ENCODE measurements at regions not wholly inside any gene's neighbourhood (a gene's known extent, or its start where the extent isn't known, plus 50 kb on each side); places are given as distances from the start of the nearest gene placed in this dataset.

DNA sequence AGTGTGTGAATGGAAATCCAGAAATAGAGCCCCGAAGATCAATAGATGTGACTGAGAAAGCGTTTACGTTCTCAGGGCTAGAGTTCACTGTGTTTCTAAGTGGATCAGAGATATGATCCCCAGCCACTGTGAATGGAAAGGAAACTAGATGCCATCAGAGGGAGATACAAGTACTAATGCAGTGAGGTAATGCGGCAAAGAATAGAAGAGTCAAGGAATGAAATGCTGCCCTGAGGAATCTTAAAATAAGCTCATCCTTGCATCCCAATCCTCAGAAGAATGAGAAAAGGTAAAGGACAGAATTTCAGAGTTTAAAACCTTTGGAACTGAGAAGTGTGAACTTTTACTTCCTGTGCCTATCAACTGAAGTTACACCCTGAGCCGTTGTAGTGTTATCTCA is 165.5 kb upstream of the ESRRG start:
- Histone ChIP-seq H3K27ac (ENCODE audit: low read length) (no peak overlapping the region), H3K36me3 (ENCODE audit: control insufficient read depth in 2 of 2, insufficient read depth in 2 of 2, low read length in 2 of 2) (no peaks in the 10 kb centered on the region), H3K27me3 (ENCODE audit: control insufficient read depth in 1 of 2, insufficient read depth in 2 of 2, low read length in 2 of 2) (no peaks in the 10 kb centered on the region), H3K4me3 (ENCODE audit: low read length in 2 of 2) (no peak overlapping the region), H3K4me1 (ENCODE audit: control insufficient read depth, insufficient read depth, low read length) (no peaks in the 10 kb centered on the region), H3K9me3 (ENCODE audit: control insufficient read depth in 2 of 2, low read length in 2 of 2) (no peaks in the 10 kb centered on the region), H3K9ac (ENCODE audit: low read length in 2 of 2) (no peak overlapping the region)

DNA sequence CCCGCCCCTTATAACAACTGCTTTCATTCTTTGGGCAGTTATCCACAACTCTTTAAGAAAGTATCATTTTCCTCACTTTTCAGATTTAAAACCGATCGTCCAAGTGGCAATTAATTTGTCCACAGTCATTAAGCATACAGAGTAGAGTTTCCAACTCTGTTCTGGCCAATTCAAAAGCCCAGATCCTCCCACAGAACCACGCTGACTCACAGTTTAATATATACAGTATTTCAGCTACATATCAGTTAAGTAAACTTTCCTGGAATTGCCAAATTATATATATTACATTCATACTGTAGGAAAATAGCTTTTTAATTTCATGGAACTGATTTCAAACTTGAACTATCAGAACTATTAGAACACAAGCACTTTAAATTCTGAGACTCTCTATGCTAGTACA is 163.8 kb upstream of the ESRRG start:
- H3K9me3 ChIP-seq (ENCODE audit: control insufficient read depth in 2 of 2, low read length in 2 of 2), result no peaks in the 10 kb centered on the region
- H3K36me3 ChIP-seq (ENCODE audit: control insufficient read depth in 2 of 2, insufficient read depth in 2 of 2, low read length in 2 of 2), result no peaks in the 10 kb centered on the region
- H3K9ac ChIP-seq (ENCODE audit: low read length in 2 of 2), result no peak overlapping the region
- H3K4me1 ChIP-seq (ENCODE audit: control insufficient read depth, insufficient read depth, low read length), result no peaks in the 10 kb centered on the region
- H3K27me3 ChIP-seq (ENCODE audit: control insufficient read depth in 1 of 2, insufficient read depth in 2 of 2, low read length in 2 of 2), result no peaks in the 10 kb centered on the region
- no peak overlapping the region for H3K27ac ChIP-seq (ENCODE audit: low read length)
- H3K4me3 ChIP-seq (ENCODE audit: low read length in 2 of 2), result no peak overlapping the region

DNA sequence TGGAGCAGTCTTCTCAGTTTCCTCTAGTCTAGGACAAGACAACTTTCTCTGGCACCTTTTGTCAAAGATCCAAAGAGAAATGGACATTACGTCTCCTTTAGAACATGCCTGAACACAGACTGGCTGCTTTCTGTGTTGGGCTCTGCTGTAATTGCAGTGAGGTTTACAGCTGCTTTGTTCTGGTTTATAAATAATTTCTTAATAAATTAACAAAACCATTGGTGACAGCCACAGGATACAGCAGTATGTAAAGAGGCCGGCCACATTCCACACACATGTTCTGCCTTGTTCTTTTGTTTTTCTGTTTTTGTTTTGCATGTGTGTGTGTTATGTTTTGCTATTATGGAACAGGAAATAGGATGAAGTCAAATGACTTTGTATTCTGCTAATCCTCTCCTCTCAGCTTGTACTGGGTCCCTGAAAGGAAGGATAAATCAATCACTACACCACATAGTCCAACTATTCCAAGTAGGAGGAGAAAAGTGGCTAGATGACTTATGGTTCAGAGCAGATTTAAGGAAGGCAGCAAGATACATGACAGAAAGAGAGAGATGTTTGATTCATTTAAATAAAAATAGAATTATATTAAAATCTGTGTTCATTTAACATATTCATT is 161.5 kb upstream of the ESRRG start:
- H3K27me3 ChIP-seq (ENCODE audit: control insufficient read depth in 1 of 2, insufficient read depth in 2 of 2, low read length in 2 of 2), result no peaks in the 10 kb centered on the region
- H3K36me3 ChIP-seq (ENCODE audit: control insufficient read depth in 2 of 2, insufficient read depth in 2 of 2, low read length in 2 of 2), result no peaks in the 10 kb centered on the region
- H3K4me1 ChIP-seq (ENCODE audit: control insufficient read depth, insufficient read depth, low read length), result no peaks in the 10 kb centered on the region
- no peak overlapping the region for H3K9ac ChIP-seq (ENCODE audit: low read length in 2 of 2)
- H3K27ac ChIP-seq (ENCODE audit: low read length), result peak overlapping the region; percentile 6
- no peak overlapping the region for H3K4me3 ChIP-seq (ENCODE audit: low read length in 2 of 2)
- H3K9me3 ChIP-seq (ENCODE audit: control insufficient read depth in 2 of 2, low read length in 2 of 2), result no peaks in the 10 kb centered on the region

DNA sequence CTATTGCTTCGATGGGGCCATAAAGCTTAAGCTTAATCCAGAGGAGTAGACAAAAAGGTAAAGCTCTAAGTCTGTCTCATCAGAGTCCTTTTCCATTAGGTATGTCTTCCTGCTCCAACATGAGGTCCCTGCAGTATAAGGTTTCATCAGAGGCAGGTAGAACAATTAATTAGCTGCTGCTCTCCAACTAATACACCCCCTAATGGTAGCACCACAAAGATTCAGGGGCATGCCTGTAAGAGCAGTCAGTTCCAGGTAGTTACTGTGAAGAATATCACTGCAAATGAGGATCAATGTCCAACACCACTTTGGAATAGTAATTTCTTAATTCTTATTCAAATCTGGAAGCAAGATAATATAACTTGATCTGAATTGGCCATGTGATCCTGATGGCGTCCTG is 160.3 kb upstream of the ESRRG start:
- no peaks in the 10 kb centered on the region for H3K9me3 ChIP-seq (ENCODE audit: control insufficient read depth in 2 of 2, low read length in 2 of 2)

DNA sequence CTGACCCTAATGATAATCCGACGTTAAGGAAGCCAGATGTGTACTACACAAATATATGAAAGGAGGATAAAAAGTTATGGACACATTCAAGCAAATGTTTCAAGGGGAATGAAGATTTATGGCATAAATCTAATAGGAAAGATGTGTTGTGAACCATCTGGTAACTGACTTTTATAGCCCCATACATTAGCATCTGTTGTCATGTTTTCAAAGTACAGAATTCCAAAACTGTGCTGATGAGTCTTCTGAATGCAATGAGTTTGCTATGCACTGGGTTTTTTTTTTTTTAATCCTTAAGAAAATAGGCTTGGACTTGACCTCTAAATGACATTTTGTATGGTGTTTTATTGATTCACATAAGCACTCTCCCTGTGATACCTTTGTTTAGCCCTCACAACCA is 158.5 kb upstream of the ESRRG start:
- Histone ChIP-seq H3K9me3 (ENCODE audit: control insufficient read depth in 2 of 2, low read length in 2 of 2) (no peaks in the 10 kb centered on the region), H3K27me3 (ENCODE audit: control insufficient read depth in 1 of 2, insufficient read depth in 2 of 2, low read length in 2 of 2) (no peaks in the 10 kb centered on the region), H3K4me1 (ENCODE audit: control insufficient read depth, insufficient read depth, low read length) (no peaks in the 10 kb centered on the region), H3K36me3 (ENCODE audit: control insufficient read depth in 2 of 2, insufficient read depth in 2 of 2, low read length in 2 of 2) (no peaks in the 10 kb centered on the region), H3K4me3 (ENCODE audit: low read length in 2 of 2) (no peak overlapping the region), H3K9ac (ENCODE audit: low read length in 2 of 2) (no peak overlapping the region), H3K27ac (ENCODE audit: low read length) (no peak overlapping the region)

More for the DNA sequence above, 160.3 kb upstream of the ESRRG start:
- no peak overlapping the region for H3K4me3 ChIP-seq (ENCODE audit: low read length in 2 of 2)
- no peaks in the 10 kb centered on the region for H3K36me3 ChIP-seq (ENCODE audit: control insufficient read depth in 2 of 2, insufficient read depth in 2 of 2, low read length in 2 of 2)
- no peak overlapping the region for H3K9ac ChIP-seq (ENCODE audit: low read length in 2 of 2)
- H3K27ac ChIP-seq (ENCODE audit: low read length), result no peak overlapping the region
- H3K4me1 ChIP-seq (ENCODE audit: control insufficient read depth, insufficient read depth, low read length), result no peaks in the 10 kb centered on the region
- H3K27me3 ChIP-seq (ENCODE audit: control insufficient read depth in 1 of 2, insufficient read depth in 2 of 2, low read length in 2 of 2), result no peaks in the 10 kb centered on the region

DNA sequence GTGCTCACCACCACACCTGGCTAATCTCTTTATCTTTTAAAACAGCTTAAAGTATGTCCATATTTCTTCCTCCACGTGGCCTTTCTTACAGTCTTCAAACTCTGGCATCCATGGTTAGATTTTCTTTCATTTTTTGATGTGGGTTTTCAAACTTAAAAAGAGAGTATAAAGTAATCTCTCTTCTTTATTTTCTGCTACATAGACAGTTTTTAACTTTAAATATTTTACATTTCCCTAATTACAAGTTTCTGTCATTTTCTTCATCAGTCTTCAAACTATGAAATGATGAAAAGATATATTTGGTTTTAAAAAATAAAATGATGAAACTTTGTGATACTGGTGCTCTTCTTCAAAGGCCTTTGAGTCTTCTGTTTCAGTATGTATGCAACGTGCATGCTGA is 143.5 kb upstream of the ESRRG start:
- H3K27me3 ChIP-seq (ENCODE audit: control insufficient read depth in 1 of 2, insufficient read depth in 2 of 2, low read length in 2 of 2), result no peaks in the 10 kb centered on the region
- no peaks in the 10 kb centered on the region for H3K4me1 ChIP-seq (ENCODE audit: control insufficient read depth, insufficient read depth, low read length)
- no peaks in the 10 kb centered on the region for H3K36me3 ChIP-seq (ENCODE audit: control insufficient read depth in 2 of 2, insufficient read depth in 2 of 2, low read length in 2 of 2)
- H3K9me3 ChIP-seq (ENCODE audit: control insufficient read depth in 2 of 2, low read length in 2 of 2), result no peaks in the 10 kb centered on the region
- H3K27ac ChIP-seq (ENCODE audit: low read length), result no peak overlapping the region
- H3K9ac ChIP-seq (ENCODE audit: low read length in 2 of 2), result no peak overlapping the region
- H3K4me3 ChIP-seq (ENCODE audit: low read length in 2 of 2), result no peak overlapping the region

DNA sequence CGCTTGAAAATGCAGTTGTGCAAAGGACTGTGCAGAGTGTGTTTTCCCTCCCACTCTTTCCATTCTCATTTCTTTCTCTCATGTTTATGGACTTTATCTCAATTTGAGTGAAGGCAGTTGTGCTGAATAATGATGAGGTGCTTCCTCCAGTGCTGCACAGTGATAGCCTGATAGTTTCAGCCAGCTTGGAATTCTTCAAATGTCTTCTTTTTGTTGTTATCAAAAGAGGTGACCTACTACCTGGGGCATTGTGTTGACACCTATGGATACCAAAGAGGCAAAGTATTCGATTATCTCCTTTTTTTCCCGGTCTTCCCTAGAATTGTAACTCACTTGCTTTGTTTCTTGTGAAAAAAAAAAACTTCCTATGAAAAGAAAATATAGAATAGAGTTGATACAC is 132.6 kb upstream of the ESRRG start:
- Histone ChIP-seq H3K9ac (ENCODE audit: low read length in 2 of 2) (no peak overlapping the region), H3K27ac (ENCODE audit: low read length) (peak overlapping the region; percentile 37), H3K27me3 (ENCODE audit: control insufficient read depth in 1 of 2, insufficient read depth in 2 of 2, low read length in 2 of 2) (no peaks in the 10 kb centered on the region), H3K4me1 (ENCODE audit: control insufficient read depth, insufficient read depth, low read length) (peaks cover 5% of the 10 kb centered on the region), H3K36me3 (ENCODE audit: control insufficient read depth in 2 of 2, insufficient read depth in 2 of 2, low read length in 2 of 2) (no peaks in the 10 kb centered on the region), H3K4me3 (ENCODE audit: low read length in 2 of 2) (no peak overlapping the region), H3K9me3 (ENCODE audit: control insufficient read depth in 2 of 2, low read length in 2 of 2) (no peaks in the 10 kb centered on the region)

DNA sequence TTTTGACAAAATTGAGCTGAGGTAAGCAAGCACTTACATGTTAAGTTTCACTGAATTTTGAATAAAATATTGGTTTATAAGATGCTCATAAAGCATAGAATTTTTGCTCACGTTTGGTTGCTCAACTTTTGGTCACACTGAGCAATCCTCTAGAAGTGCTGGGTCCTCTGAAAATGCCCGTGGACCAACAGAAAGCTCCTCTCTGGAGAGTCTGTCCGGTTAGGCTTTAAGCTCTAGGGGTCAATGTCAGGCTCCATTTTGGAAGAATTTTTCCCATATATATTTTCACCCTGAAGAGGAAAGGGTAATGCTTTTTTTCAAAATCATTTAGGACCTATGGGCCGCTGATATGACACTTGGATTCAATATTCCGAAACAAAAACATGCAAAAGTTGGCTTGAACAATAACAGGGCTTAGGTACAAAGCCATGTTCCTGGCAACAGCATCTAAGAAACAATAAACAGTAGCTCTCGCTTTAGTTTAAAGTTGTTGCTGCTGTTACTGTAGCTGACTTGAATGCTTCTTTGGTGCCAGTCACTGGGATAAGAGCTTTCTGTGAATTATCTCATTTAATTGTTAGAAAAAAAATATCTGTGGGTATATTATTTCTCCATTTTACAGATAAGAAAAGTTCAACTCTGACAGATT is 131.7 kb upstream of the ESRRG start:
- Histone ChIP-seq H3K36me3 (ENCODE audit: control insufficient read depth in 2 of 2, insufficient read depth in 2 of 2, low read length in 2 of 2) (no peaks in the 10 kb centered on the region), H3K9me3 (ENCODE audit: control insufficient read depth in 2 of 2, low read length in 2 of 2) (no peaks in the 10 kb centered on the region), H3K4me1 (ENCODE audit: control insufficient read depth, insufficient read depth, low read length) (peaks cover 5% of the 10 kb centered on the region), H3K27me3 (ENCODE audit: control insufficient read depth in 1 of 2, insufficient read depth in 2 of 2, low read length in 2 of 2) (no peaks in the 10 kb centered on the region), H3K27ac (ENCODE audit: low read length) (peak overlapping the region; percentile 37), H3K9ac (ENCODE audit: low read length in 2 of 2) (no peak overlapping the region), H3K4me3 (ENCODE audit: low read length in 2 of 2) (no peak overlapping the region)

DNA sequence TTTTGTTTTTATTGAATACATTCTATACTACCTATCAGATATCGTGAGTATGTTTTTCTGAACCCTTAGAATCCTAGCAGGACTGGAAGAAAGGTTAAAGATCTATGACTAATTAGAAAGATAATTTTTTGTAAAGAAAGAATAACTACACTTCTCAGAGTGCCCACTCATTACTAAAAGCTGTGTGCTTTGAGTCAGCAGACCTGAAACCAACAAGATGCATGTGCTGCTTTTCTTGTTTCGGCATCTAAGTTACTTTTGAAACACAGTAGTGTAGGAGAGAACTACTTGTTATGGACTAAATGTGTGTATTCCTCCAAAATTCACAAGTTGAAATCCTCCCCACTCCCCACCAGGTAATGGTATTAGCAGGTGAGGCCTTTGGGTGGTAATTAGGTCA is 127.8 kb upstream of the ESRRG start:
- no peak overlapping the region for H3K4me3 ChIP-seq (ENCODE audit: low read length in 2 of 2)
- H3K4me1 ChIP-seq (ENCODE audit: control insufficient read depth, insufficient read depth, low read length), result peaks cover 5% of the 10 kb centered on the region
- H3K9me3 ChIP-seq (ENCODE audit: control insufficient read depth in 2 of 2, low read length in 2 of 2), result no peaks in the 10 kb centered on the region
- H3K9ac ChIP-seq (ENCODE audit: low read length in 2 of 2), result no peak overlapping the region
- H3K27me3 ChIP-seq (ENCODE audit: control insufficient read depth in 1 of 2, insufficient read depth in 2 of 2, low read length in 2 of 2), result no peaks in the 10 kb centered on the region
- no peak overlapping the region for H3K27ac ChIP-seq (ENCODE audit: low read length)
- H3K36me3 ChIP-seq (ENCODE audit: control insufficient read depth in 2 of 2, insufficient read depth in 2 of 2, low read length in 2 of 2), result no peaks in the 10 kb centered on the region

DNA sequence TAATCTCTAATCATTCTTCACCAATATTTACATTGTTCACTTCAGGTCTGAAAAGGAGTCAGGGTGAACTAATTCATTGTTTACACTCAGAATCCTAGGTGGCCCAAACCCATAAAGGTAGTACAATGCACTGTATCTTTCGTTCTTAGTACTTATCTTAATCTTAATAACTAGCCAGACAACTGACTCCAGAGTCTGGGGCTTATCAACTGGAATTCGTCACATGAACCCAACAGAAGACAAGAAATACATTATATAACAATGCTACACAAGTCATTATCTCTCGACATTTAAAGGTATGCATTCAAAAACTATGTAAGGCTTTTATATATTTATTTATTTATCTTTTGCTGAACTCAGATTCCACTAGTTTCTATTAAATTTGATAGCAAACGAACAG is 125.9 kb upstream of the ESRRG start:
- Histone ChIP-seq H3K27me3 (ENCODE audit: control insufficient read depth in 1 of 2, insufficient read depth in 2 of 2, low read length in 2 of 2) (no peaks in the 10 kb centered on the region), H3K4me1 (ENCODE audit: control insufficient read depth, insufficient read depth, low read length) (no peaks in the 10 kb centered on the region), H3K27ac (ENCODE audit: low read length) (no peak overlapping the region), H3K4me3 (ENCODE audit: low read length in 2 of 2) (no peak overlapping the region), H3K9me3 (ENCODE audit: control insufficient read depth in 2 of 2, low read length in 2 of 2) (no peaks in the 10 kb centered on the region), H3K36me3 (ENCODE audit: control insufficient read depth in 2 of 2, insufficient read depth in 2 of 2, low read length in 2 of 2) (no peaks in the 10 kb centered on the region), H3K9ac (ENCODE audit: low read length in 2 of 2) (no peak overlapping the region)

DNA sequence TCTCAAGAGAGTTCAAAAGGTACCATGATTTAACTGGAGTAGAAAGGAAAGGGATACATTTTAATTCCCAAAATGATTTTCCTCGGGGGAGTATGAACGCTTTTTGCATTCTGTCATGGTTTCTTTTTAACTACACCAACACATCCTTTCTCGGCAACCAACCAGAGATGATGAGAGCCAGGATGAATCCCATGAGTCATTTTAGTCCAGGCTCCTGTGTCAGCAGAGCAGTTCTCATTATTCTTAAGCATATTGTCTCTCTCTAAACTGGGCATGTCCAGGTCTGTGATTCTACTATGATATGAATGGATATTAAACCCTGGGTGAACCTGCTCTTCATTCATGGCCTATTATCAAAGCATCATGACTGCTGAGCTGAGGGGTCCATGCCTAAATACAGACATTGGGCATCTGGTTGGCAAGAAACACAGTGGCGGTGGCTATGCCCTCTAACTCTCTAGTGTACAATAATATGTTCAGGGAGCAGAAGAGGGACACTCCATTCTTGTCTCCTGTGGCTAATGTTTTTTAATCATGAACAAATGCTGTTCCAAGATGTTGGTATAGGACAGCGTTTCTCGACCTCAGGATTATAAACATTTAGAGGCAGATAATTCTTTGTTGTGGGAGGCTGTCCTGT is 124.3 kb upstream of the ESRRG start:
- Histone ChIP-seq H3K27me3 (ENCODE audit: control insufficient read depth in 1 of 2, insufficient read depth in 2 of 2, low read length in 2 of 2) (no peaks in the 10 kb centered on the region), H3K27ac (ENCODE audit: low read length) (peak overlapping the region; percentile 3), H3K36me3 (ENCODE audit: control insufficient read depth in 2 of 2, insufficient read depth in 2 of 2, low read length in 2 of 2) (no peaks in the 10 kb centered on the region), H3K4me3 (ENCODE audit: low read length in 2 of 2) (no peak overlapping the region), H3K9ac (ENCODE audit: low read length in 2 of 2) (no peak overlapping the region), H3K9me3 (ENCODE audit: control insufficient read depth in 2 of 2, low read length in 2 of 2) (no peaks in the 10 kb centered on the region), H3K4me1 (ENCODE audit: control insufficient read depth, insufficient read depth, low read length) (no peaks in the 10 kb centered on the region)
